ENCODE measurements at regions not wholly inside any gene's neighbourhood (a gene's known extent, or its start where the extent isn't known, plus 50 kb on each side); places are given as distances from the start of the nearest gene placed in this dataset.

- DNase-seq (ENCODE audit: low spot score): no peak
These were observed 182.0 kb upstream of the SMIM23 start for GRCh38 chr5:171603591-171603990.

- DNase-seq (ENCODE audit: low spot score): no peak
These were observed 181.4 kb upstream of the SMIM23 start for GRCh38 chr5:171604195-171604594.

- DNase-seq (ENCODE audit: low spot score): no peak
These were observed 179.1 kb upstream of the SMIM23 start for GRCh38 chr5:171606414-171607024.

GRCh38 chr5:171607863-171608262 is 177.8 kb upstream of the SMIM23 start:
- DNase-seq (ENCODE audit: low spot score): no peak

GRCh38 chr5:171609806-171610452 is 175.7 kb upstream of the SMIM23 start:
- no peak for DNase-seq (ENCODE audit: low spot score)

- DNase-seq (ENCODE audit: low spot score): no peak
These were observed 174.9 kb upstream of the SMIM23 start for GRCh38 chr5:171610686-171611085.

- DNase-seq (ENCODE audit: low spot score): no peak
These were observed 172.9 kb upstream of the SMIM23 start for GRCh38 chr5:171612749-171613148.

- no peak for DNase-seq (ENCODE audit: low spot score)
These were observed 171.1 kb upstream of the SMIM23 start for GRCh38 chr5:171614511-171614910.

GRCh38 chr5:171614971-171615653 is 170.5 kb upstream of the SMIM23 start:
- DNase-seq (ENCODE audit: low spot score): no peak

GRCh38 chr5:171615705-171616640 is 169.6 kb upstream of the SMIM23 start:
- no peak for DNase-seq (ENCODE audit: low spot score)

GRCh38 chr5:171617266-171617665 is 168.4 kb upstream of the SMIM23 start:
- no peak for DNase-seq (ENCODE audit: low spot score)

GRCh38 chr5:171617817-171618591 is 167.6 kb upstream of the SMIM23 start:
- DNase-seq (ENCODE audit: low spot score): no peak

GRCh38 chr5:171619196-171619595 is 166.4 kb upstream of the SMIM23 start:
- DNase-seq (ENCODE audit: low spot score): no peak

GRCh38 chr5:171619744-171620143 is 165.9 kb upstream of the SMIM23 start:
- no peak for DNase-seq (ENCODE audit: low spot score)

GRCh38 chr5:171622010-171622409 is 163.6 kb upstream of the SMIM23 start:
- DNase-seq (ENCODE audit: low spot score): no peak

GRCh38 chr5:171623107-171623506 is 162.5 kb upstream of the SMIM23 start:
- DNase-seq (ENCODE audit: low spot score): no peak

- DNase-seq (ENCODE audit: low spot score): no peak
These were observed 162.0 kb upstream of the SMIM23 start for GRCh38 chr5:171623551-171624097.

- DNase-seq (ENCODE audit: low spot score): no peak
These were observed 161.2 kb upstream of the SMIM23 start for GRCh38 chr5:171624396-171624795.

- DNase-seq (ENCODE audit: low spot score): no peak
These were observed 160.0 kb upstream of the SMIM23 start for GRCh38 chr5:171625646-171626045.

- DNase-seq (ENCODE audit: low spot score): no peak
These were observed 157.5 kb upstream of the SMIM23 start for GRCh38 chr5:171627936-171628632.

- no peak for DNase-seq (ENCODE audit: low spot score)
These were observed 157.0 kb upstream of the SMIM23 start for GRCh38 chr5:171628633-171628974.
